ENCODE measurements at regions not wholly inside any gene's neighbourhood (a gene's known extent, or its start where the extent isn't known, plus 50 kb on each side); places are given as distances from the start of the nearest gene placed in this dataset.

DNA sequence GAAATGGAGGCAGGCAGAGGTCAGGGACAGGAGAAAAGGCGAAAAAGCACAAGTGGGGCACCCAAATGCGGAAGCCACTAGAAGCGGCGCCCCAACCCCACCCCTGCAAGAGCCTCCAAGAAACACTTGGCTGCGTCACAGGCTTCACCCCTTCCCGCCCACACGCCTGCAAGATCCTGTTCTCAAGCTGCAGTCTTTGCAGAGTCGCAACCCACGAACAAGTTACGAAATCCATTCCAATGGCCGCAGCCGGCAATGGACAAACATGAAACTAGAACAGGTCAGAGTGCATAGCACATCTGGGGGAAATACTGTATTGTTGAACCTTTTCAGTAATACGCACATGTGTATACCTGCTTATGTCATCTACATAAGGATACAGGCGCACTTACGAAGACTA, 103.6 kb downstream of the PSMG1 start:
- Histone ChIP-seq H3K9me3 (ENCODE audit: low read depth) (no peaks in the 10 kb centered on the region), H3K4me1 (ENCODE audit: insufficient read depth) (peaks cover 13% of the 10 kb centered on the region), H3K27ac (no peak overlapping the region), H2AFZ (no peak overlapping the region), H3K36me3 (replicated peaks; ENCODE audit: insufficient read depth, low read depth) (no peaks in the 10 kb centered on the region), H3K4me2 (no peak overlapping the region), H3K27me3 (no peaks in the 10 kb centered on the region), H4K20me1 (ENCODE audit: insufficient read depth, poor library complexity, severe bottlenecking) (no peaks in the 10 kb centered on the region), H3K9me2 (replicated peaks; ENCODE audit: insufficient read depth) (no peaks in the 10 kb centered on the region), H3K4me3 (no peak overlapping the region), H3K79me2 (no peaks in the 10 kb centered on the region)
- WGBS (ENCODE audit: low lambda C conversion rate, missing lambda C conversion rate) = 83% methylated on average over 15 of the region's 15 CpGs
- no peak for DNase-seq (ENCODE audit: low spot score)
- TF ChIP-seq CTCF (IDR thresholded peaks at IDR 0.05; ENCODE audit: poor library complexity) (no peak), EZH2phosphoT487 (IDR thresholded peaks at IDR 0.05; ENCODE audit: low read depth, severe bottlenecking, unreplicated experiment) (no peak), EZH2 (IDR thresholded peaks at IDR 0.05; ENCODE audit: borderline replicate concordance) (no peak)

DNA sequence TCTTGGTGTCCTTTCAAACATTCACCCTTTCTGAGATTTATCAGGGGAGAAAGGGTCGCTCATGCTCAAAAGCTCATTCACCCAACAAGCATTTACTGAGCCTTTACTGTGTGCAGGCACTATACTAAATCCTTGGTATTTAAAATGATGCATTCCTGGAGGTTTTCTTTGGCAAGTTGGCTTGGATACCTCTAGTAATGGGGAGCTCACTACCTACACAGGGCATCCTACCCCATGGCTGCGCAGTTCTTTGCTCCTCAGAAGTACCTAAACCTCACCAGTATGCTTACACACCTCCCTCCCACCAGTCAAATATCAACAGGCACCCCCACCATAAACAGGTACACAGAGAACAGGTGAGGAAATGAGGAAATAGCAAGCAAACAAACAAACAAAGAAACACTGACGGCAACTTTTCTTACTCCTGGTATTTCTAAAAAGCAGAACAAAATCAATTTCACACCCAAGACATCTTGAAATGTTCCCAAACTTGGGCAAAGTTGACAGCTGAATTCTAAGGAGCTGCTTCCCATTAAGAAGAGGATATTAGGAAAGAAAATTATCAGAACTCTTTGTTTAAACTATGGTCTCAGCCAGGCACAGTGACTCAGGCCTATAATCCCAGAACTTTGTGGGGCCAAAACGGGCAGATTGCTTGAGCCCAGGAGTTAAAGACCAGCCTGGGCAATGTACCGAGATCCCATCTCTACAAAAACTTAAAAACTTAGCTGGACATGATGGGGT, 104.8 kb downstream of the PSMG1 start:
- Histone ChIP-seq H3K4me1 (ENCODE audit: insufficient read depth) (peaks cover 14% of the 10 kb centered on the region), H3K27ac (peak overlapping the region; percentile 26), H4K20me1 (ENCODE audit: insufficient read depth, poor library complexity, severe bottlenecking) (no peaks in the 10 kb centered on the region), H3K36me3 (replicated peaks; ENCODE audit: insufficient read depth, low read depth) (no peaks in the 10 kb centered on the region), H3K4me2 (no peak overlapping the region), H3K79me2 (no peaks in the 10 kb centered on the region), H3K4me3 (no peak overlapping the region), H3K9me2 (replicated peaks; ENCODE audit: insufficient read depth) (no peaks in the 10 kb centered on the region), H2AFZ (no peak overlapping the region), H3K9me3 (ENCODE audit: low read depth) (no peaks in the 10 kb centered on the region), H3K27me3 (no peaks in the 10 kb centered on the region)
- DNase-seq (ENCODE audit: low spot score) = no peak
- WGBS (ENCODE audit: low lambda C conversion rate, missing lambda C conversion rate) = 89% methylated on average over 5 of the region's 5 CpGs
- TF ChIP-seq CTCF (IDR thresholded peaks at IDR 0.05; ENCODE audit: poor library complexity) = no peak
- TF ChIP-seq EZH2 (IDR thresholded peaks at IDR 0.05; ENCODE audit: borderline replicate concordance) = no peak
- TF ChIP-seq EZH2phosphoT487 (IDR thresholded peaks at IDR 0.05; ENCODE audit: low read depth, severe bottlenecking, unreplicated experiment) = no peak

GRCh38 chr21:39077876-39078275, 105.4 kb downstream of the PSMG1 start:
- Histone ChIP-seq H2AFZ (no peak overlapping the region), H3K4me1 (ENCODE audit: insufficient read depth) (peaks cover 10% of the 10 kb centered on the region), H3K4me3 (no peak overlapping the region), H3K9me3 (ENCODE audit: low read depth) (no peaks in the 10 kb centered on the region), H3K4me2 (no peak overlapping the region), H3K79me2 (no peaks in the 10 kb centered on the region), H3K9me2 (replicated peaks; ENCODE audit: insufficient read depth) (no peaks in the 10 kb centered on the region), H3K36me3 (replicated peaks; ENCODE audit: insufficient read depth, low read depth) (no peaks in the 10 kb centered on the region), H3K27ac (peak overlapping the region; percentile 26), H4K20me1 (ENCODE audit: insufficient read depth, poor library complexity, severe bottlenecking) (no peaks in the 10 kb centered on the region), H3K27me3 (no peaks in the 10 kb centered on the region)
- no peak for TF ChIP-seq CTCF (IDR thresholded peaks at IDR 0.05; ENCODE audit: poor library complexity)
- TF ChIP-seq EZH2 (IDR thresholded peaks at IDR 0.05; ENCODE audit: borderline replicate concordance) = no peak
- no peak for TF ChIP-seq EZH2phosphoT487 (IDR thresholded peaks at IDR 0.05; ENCODE audit: low read depth, severe bottlenecking, unreplicated experiment)
- WGBS (ENCODE audit: low lambda C conversion rate, missing lambda C conversion rate) = 45% methylated on average over 3 of the region's 3 CpGs
- no peak for DNase-seq (ENCODE audit: low spot score)
